Neural crest cell (in vitro differentiated cells): ENCODE measurements at regions not wholly inside any gene's neighbourhood (a gene's known extent, or its start where the extent isn't known, plus 50 kb on each side); places are given as distances from the start of the nearest gene placed in this dataset.
"Not testable (repeated sequence)": the region's sequence is repeated elsewhere in the genome, so short reads cannot be mapped to it uniquely, and the experiment has no call there.

ENCODE experiments used
- DNase-seq: peaks from one replicate; pipeline ENCODE4 v3.0.0; 2021; ENCODE audit warnings: low read depth, mixed read lengths, low spot score
- H3K27ac Mint-ChIP-seq: one replicate; pipeline ENCODE4 v1.8.0; 2021; ENCODE audit warnings: mild to moderate bottlenecking, mixed read lengths; ENCODE audit not compliant: unreplicated experiment
- H3K27me3 Mint-ChIP-seq: 2 replicates; pipeline ENCODE4 v1.8.0; 2021; ENCODE audit warnings: low read depth, mild to moderate bottlenecking, mixed read lengths
- H3K36me3 Mint-ChIP-seq: 2 replicates; pipeline ENCODE4 v1.8.0; 2021; ENCODE audit warnings: low read depth, mild to moderate bottlenecking, mixed read lengths
- H3K4me1 Mint-ChIP-seq: 2 replicates; pipeline ENCODE4 v1.8.0; 2021; ENCODE audit warnings: mixed read lengths
- H3K4me3 Mint-ChIP-seq: one replicate; pipeline ENCODE4 v1.8.0; 2021; ENCODE audit warnings: mild to moderate bottlenecking, mixed read lengths
- H3K9me3 Mint-ChIP-seq: 2 replicates; pipeline ENCODE4 v1.8.0; 2021; ENCODE audit warnings: mixed read lengths

- not testable (repeated sequence) for H3K9me3 Mint-ChIP-seq, H3K4me3 Mint-ChIP-seq, H3K27ac Mint-ChIP-seq, H3K27me3 Mint-ChIP-seq, H3K36me3 Mint-ChIP-seq, DNase-seq
- peaks cover 12% of the 10 kb centered on the region for H3K4me1 Mint-ChIP-seq
Observed at GRCh38 chr12:8282181-8282580, 54.8 kb upstream of the FAM90A1 start.

- peaks cover 12% of the 10 kb centered on the region for H3K4me1 Mint-ChIP-seq
- H3K27me3 Mint-ChIP-seq, H3K36me3 Mint-ChIP-seq, H3K4me3 Mint-ChIP-seq, H3K9me3 Mint-ChIP-seq, DNase-seq: not testable (repeated sequence)
- H3K27ac Mint-ChIP-seq: peak overlapping the region; percentile 27
Observed at GRCh38 chr12:8285681-8286080, 58.3 kb upstream of the FAM90A1 start.

- not testable (repeated sequence) for DNase-seq, H3K27ac Mint-ChIP-seq, H3K36me3 Mint-ChIP-seq, H3K9me3 Mint-ChIP-seq, H3K27me3 Mint-ChIP-seq, H3K4me1 Mint-ChIP-seq, H3K4me3 Mint-ChIP-seq
Observed at GRCh38 chr12:8291764-8292163, 64.3 kb upstream of the FAM90A1 start.

- not testable (repeated sequence) for H3K4me1 Mint-ChIP-seq, H3K36me3 Mint-ChIP-seq, H3K9me3 Mint-ChIP-seq, H3K4me3 Mint-ChIP-seq, H3K27me3 Mint-ChIP-seq, DNase-seq, H3K27ac Mint-ChIP-seq
Observed at GRCh38 chr12:8294662-8295061, 67.2 kb upstream of the FAM90A1 start.

GRCh38 chr12:8308611-8309010, 81.2 kb upstream of the FAM90A1 start:
- not testable (repeated sequence) for H3K4me1 Mint-ChIP-seq, H3K27ac Mint-ChIP-seq, H3K9me3 Mint-ChIP-seq, H3K4me3 Mint-ChIP-seq, H3K27me3 Mint-ChIP-seq, H3K36me3 Mint-ChIP-seq, DNase-seq

GRCh38 chr12:8315997-8316396, 88.6 kb upstream of the FAM90A1 start:
- peaks cover 13% of the 10 kb centered on the region for H3K4me1 Mint-ChIP-seq

GRCh38 chr12:8317675-8318074, 90.3 kb upstream of the FAM90A1 start:
- not testable (repeated sequence) for DNase-seq, H3K4me3 Mint-ChIP-seq, H3K36me3 Mint-ChIP-seq, H3K27ac Mint-ChIP-seq, H3K27me3 Mint-ChIP-seq, H3K9me3 Mint-ChIP-seq
- H3K4me1 Mint-ChIP-seq: peaks cover 13% of the 10 kb centered on the region

More at GRCh38 chr12:8315997-8316396, 88.6 kb upstream of the FAM90A1 start:
- H3K36me3 Mint-ChIP-seq, DNase-seq, H3K27me3 Mint-ChIP-seq, H3K4me3 Mint-ChIP-seq, H3K27ac Mint-ChIP-seq, H3K9me3 Mint-ChIP-seq: not testable (repeated sequence)

GRCh38 chr12:8320251-8320730, 92.9 kb upstream of the FAM90A1 start:
- not testable (repeated sequence) for H3K36me3 Mint-ChIP-seq, H3K27ac Mint-ChIP-seq, H3K9me3 Mint-ChIP-seq, H3K27me3 Mint-ChIP-seq
- H3K4me1 Mint-ChIP-seq: peaks cover 13% of the 10 kb centered on the region
- peak overlapping the region; percentile 31 for H3K4me3 Mint-ChIP-seq
- DNase-seq: peak; percentile 1

GRCh38 chr12:8320791-8321370, 93.5 kb upstream of the FAM90A1 start:
- H3K36me3 Mint-ChIP-seq, DNase-seq, H3K27me3 Mint-ChIP-seq, H3K9me3 Mint-ChIP-seq, H3K27ac Mint-ChIP-seq: not testable (repeated sequence)
- Mint-ChIP-seq H3K4me3 (peak overlapping the region; percentile 31), H3K4me1 (peaks cover 13% of the 10 kb centered on the region)

- not testable (repeated sequence) for H3K9me3 Mint-ChIP-seq, H3K27me3 Mint-ChIP-seq, H3K27ac Mint-ChIP-seq, DNase-seq, H3K4me1 Mint-ChIP-seq, H3K4me3 Mint-ChIP-seq, H3K36me3 Mint-ChIP-seq
Observed at GRCh38 chr12:8325145-8325839, 97.9 kb upstream of the FAM90A1 start.

- H3K27me3 Mint-ChIP-seq, H3K9me3 Mint-ChIP-seq, H3K36me3 Mint-ChIP-seq: not testable (repeated sequence)
Observed at GRCh38 chr12:8328835-8329234, 101.4 kb upstream of the FAM90A1 start.

GRCh38 chr12:8332373-8332772, 105.0 kb upstream of the FAM90A1 start:
- DNase-seq, H3K4me1 Mint-ChIP-seq, H3K27ac Mint-ChIP-seq, H3K27me3 Mint-ChIP-seq, H3K9me3 Mint-ChIP-seq, H3K36me3 Mint-ChIP-seq, H3K4me3 Mint-ChIP-seq: not testable (repeated sequence)

More at GRCh38 chr12:8328835-8329234, 101.4 kb upstream of the FAM90A1 start:
- not testable (repeated sequence) for H3K4me1 Mint-ChIP-seq, DNase-seq, H3K27ac Mint-ChIP-seq, H3K4me3 Mint-ChIP-seq

- H3K4me3 Mint-ChIP-seq, DNase-seq, H3K27ac Mint-ChIP-seq, H3K4me1 Mint-ChIP-seq, H3K36me3 Mint-ChIP-seq, H3K9me3 Mint-ChIP-seq, H3K27me3 Mint-ChIP-seq: not testable (repeated sequence)
Observed at GRCh38 chr12:8351073-8351472, 104.7 kb upstream of the CLEC6A start.

- H3K27me3 Mint-ChIP-seq, H3K4me1 Mint-ChIP-seq, DNase-seq, H3K27ac Mint-ChIP-seq, H3K36me3 Mint-ChIP-seq, H3K9me3 Mint-ChIP-seq, H3K4me3 Mint-ChIP-seq: not testable (repeated sequence)
Observed at GRCh38 chr12:8354741-8355140, 101.0 kb upstream of the CLEC6A start.
